ENCODE measurements at regions not wholly inside any gene's neighbourhood (a gene's known extent, or its start where the extent isn't known, plus 50 kb on each side); places are given as distances from the start of the nearest gene placed in this dataset.
A peak's percentile ranks its signal among the peaks of the same experiment; 100 is the strongest.

GRCh38 chr6:160912411-160912810 is 79.2 kb upstream of the MAP3K4 start:
- no peaks in the 10 kb centered on the region for H3K27me3 ChIP-seq (ENCODE audit: control insufficient read depth, insufficient read depth, low read length, poor library complexity, severe bottlenecking)
- H3K9me3 Mint-ChIP-seq: peaks cover 77% of the 10 kb centered on the region
- no peak overlapping the region for H3K27ac ChIP-seq (ENCODE audit: low read depth, low read length)
- peaks cover 73% of the 10 kb centered on the region for H3K36me3 Mint-ChIP-seq (ENCODE audit: low read depth)
- no peak overlapping the region for H3K4me3 Mint-ChIP-seq
- 93 to 98% methylated on average over 6 of the region's 6 CpGs for WGBS, 2 experiments (ENCODE audit: insufficient coverage in 1 of 2, insufficient read length in 1 of 2)
- H3K4me1 Mint-ChIP-seq: peaks cover 2% of the 10 kb centered on the region
- H3K9ac ChIP-seq (ENCODE audit: extremely low read depth, low read length, poor library complexity, severe bottlenecking): no peak overlapping the region
- no peaks in the 10 kb centered on the region for H3K27me3 Mint-ChIP-seq (ENCODE audit: insufficient read depth)
- TF ChIP-seq CTCF (conservative IDR thresholded peaks at IDR 0.05): no peak
- no peak overlapping the region for H3K27ac Mint-ChIP-seq
- DNase-seq: no peak
- peaks cover 80% of the 10 kb centered on the region for H3K9me3 ChIP-seq (ENCODE audit: control insufficient read depth, low read length)
- H3K4me1 ChIP-seq (ENCODE audit: control insufficient read depth, insufficient read depth, low read length): no peaks in the 10 kb centered on the region
- H3K4me3 ChIP-seq (ENCODE audit: low read length): peak overlapping the region; percentile 2
- peaks cover 70% of the 10 kb centered on the region for H3K36me3 ChIP-seq (ENCODE audit: control insufficient read depth, insufficient read depth, low read length)

- H3K27me3 ChIP-seq (ENCODE audit: control insufficient read depth, insufficient read depth, low read length, poor library complexity, severe bottlenecking): no peaks in the 10 kb centered on the region
- DNase-seq: no peak
- TF ChIP-seq CTCF (conservative IDR thresholded peaks at IDR 0.05): no peak
- H3K27ac ChIP-seq (ENCODE audit: low read depth, low read length): no peak overlapping the region
- no peak overlapping the region for H3K9ac ChIP-seq (ENCODE audit: extremely low read depth, low read length, poor library complexity, severe bottlenecking)
- H3K36me3 ChIP-seq (ENCODE audit: control insufficient read depth, insufficient read depth, low read length): peaks cover 82% of the 10 kb centered on the region
- Mint-ChIP-seq H3K27me3 (ENCODE audit: insufficient read depth) (peaks cover 1% of the 10 kb centered on the region), H3K4me1 (peaks cover 11% of the 10 kb centered on the region), H3K4me3 (no peak overlapping the region), H3K27ac (no peak overlapping the region), H3K36me3 (ENCODE audit: low read depth) (peaks cover 73% of the 10 kb centered on the region), H3K9me3 (peaks cover 47% of the 10 kb centered on the region)
- H3K9me3 ChIP-seq (ENCODE audit: control insufficient read depth, low read length): peaks cover 63% of the 10 kb centered on the region
- peak overlapping the region; percentile 42 for H3K4me3 ChIP-seq (ENCODE audit: low read length)
- WGBS, 2 experiments (ENCODE audit: insufficient coverage in 1 of 2, insufficient read length in 1 of 2): 73 to 96% methylated on average over 2 to 3 of the region's 3 CpGs
- no peaks in the 10 kb centered on the region for H3K4me1 ChIP-seq (ENCODE audit: control insufficient read depth, insufficient read depth, low read length)
Measured at GRCh38 chr6:160917572-160917971, 74.0 kb upstream of the MAP3K4 start.

GRCh38 chr6:160919723-160920440 is 71.7 kb upstream of the MAP3K4 start:
- H3K4me1 Mint-ChIP-seq: peaks cover 11% of the 10 kb centered on the region
- H3K27ac Mint-ChIP-seq: no peak overlapping the region
- no peak for DNase-seq
- Histone ChIP-seq H3K9ac (ENCODE audit: extremely low read depth, low read length, poor library complexity, severe bottlenecking) (no peak overlapping the region), H3K4me1 (ENCODE audit: control insufficient read depth, insufficient read depth, low read length) (no peaks in the 10 kb centered on the region), H3K27ac (ENCODE audit: low read depth, low read length) (no peak overlapping the region), H3K36me3 (ENCODE audit: control insufficient read depth, insufficient read depth, low read length) (peaks cover 82% of the 10 kb centered on the region), H3K4me3 (ENCODE audit: low read length) (no peak overlapping the region), H3K9me3 (ENCODE audit: control insufficient read depth, low read length) (peaks cover 40% of the 10 kb centered on the region), H3K27me3 (ENCODE audit: control insufficient read depth, insufficient read depth, low read length, poor library complexity, severe bottlenecking) (no peaks in the 10 kb centered on the region)
- H3K27me3 Mint-ChIP-seq (ENCODE audit: insufficient read depth): peaks cover 1% of the 10 kb centered on the region
- no peak for TF ChIP-seq CTCF (conservative IDR thresholded peaks at IDR 0.05)
- H3K4me3 Mint-ChIP-seq: no peak overlapping the region
- peaks cover 26% of the 10 kb centered on the region for H3K9me3 Mint-ChIP-seq
- peaks cover 70% of the 10 kb centered on the region for H3K36me3 Mint-ChIP-seq (ENCODE audit: low read depth)
- 93% methylated on average over 2 of the region's 2 CpGs; no CpG with 5 or more reads in 1 of the 2 experiments for WGBS, 2 experiments (ENCODE audit: insufficient coverage in 1 of 2, insufficient read length in 1 of 2)
